HepG2 (cell line): ENCODE measurements at regions not wholly inside any gene's neighbourhood (a gene's known extent, or its start where the extent isn't known, plus 50 kb on each side); places are given as distances from the start of the nearest gene placed in this dataset.

ENCODE experiments used
- ATAC-seq: fragments of 200-7000 bp; cut with Tn5 transposase; 3 replicates; pipeline ENCODE4 v1.9.1; 2020; ENCODE audit warnings: mild to moderate bottlenecking, moderate library complexity
- BruUV-seq: library from RNA; stranded (reverse); fragments of 400-500 nt; replicated peaks from 2 replicates; lab custom pipeline; 2021; lab: Mats Ljungman, UMichigan
- CTCF ChIA-PET: fragments of 300-600 bp; formaldehyde crosslinking; extraction: SDS; loops from one replicate; lab custom pipeline; 2021; ENCODE audit warnings: low total read pairs, inconsistent platforms, low intra/inter-chr PET ratio; lab: Yijun Ruan, JAX
- POLR2A ChIA-PET: fragments of 350-600 bp; sonication (Branson Sonifier 250); formaldehyde crosslinking; loops from one replicate; lab custom pipeline; 2020; ENCODE audit warnings: antibody characterized with exemption, inconsistent platforms; lab: Yijun Ruan, JAX
- DNase-seq: peaks from one replicate; pipeline ENCODE4 v3.0.0-alpha.2; 2015; ENCODE audit warnings: low spot score
- FAIRE-seq: peaks from 3 replicates; lab custom pipeline; 2011; peaks lifted over from hg19 to GRCh38; lab: Jason Lieb, UNC
- H2AFZ ChIP-seq: one replicate; pipeline ENCODE4 v1.6.1; 2011; ENCODE audit warnings: low read length, inconsistent platforms
- H3K27ac ChIP-seq: fragments of 300-600 bp; 3 replicates; pipeline ENCODE4 v1.8.0; 2011; ENCODE audit warnings: mixed run types, mild to moderate bottlenecking, mixed read lengths, low read length, inconsistent platforms; ENCODE audit not compliant: insufficient read depth; ENCODE audit errors: extremely low read length
- H3K27me3 ChIP-seq, 2 experiments: fragments of 200-600 bp in 1 of 2; 2 replicates in 1 of 2; 3 replicates in 1 of 2; pipeline versions ENCODE4 v1.6.0 to v1.8.0; 2011; ENCODE audit warnings: low read length in 2 of 2, mild to moderate bottlenecking in 2 of 2, moderate library complexity in 2 of 2, inconsistent platforms in 1 of 2; ENCODE audit not compliant: insufficient read depth in 2 of 2, control insufficient read depth in 1 of 2
- H3K36me3 ChIP-seq, 2 experiments: fragments of 200-600 bp in 1 of 2; replicated peaks in 1 of 2; 2 replicates in 1 of 2; 3 replicates in 1 of 2; pipeline versions ENCODE4 v1.5.1 to v1.8.0; 2011; ENCODE audit warnings: low read length in 2 of 2, inconsistent platforms in 1 of 2; ENCODE audit not compliant: insufficient read depth in 2 of 2, control insufficient read depth in 1 of 2
- H3K4me1 ChIP-seq: 2 replicates; pipeline ENCODE4 v1.5.1; 2012; ENCODE audit warnings: low read length, inconsistent platforms; ENCODE audit not compliant: insufficient read depth
- H3K4me2 ChIP-seq: 2 replicates; pipeline ENCODE4 v1.6.0; 2011; ENCODE audit warnings: low read depth, low read length, inconsistent platforms
- H3K4me3 ChIP-seq, 3 experiments: fragments of 200-600 bp in 1 of 3; sonication (generic), shearing (Covaris generic) in 1 of 3; replicated peaks in 1 of 3; 2 replicates each; pipeline ENCODE4 v1.5.1; 2011 to 2016; ENCODE audit warnings: low read length in 3 of 3, inconsistent platforms in 2 of 3, low read depth in 2 of 3, mild to moderate bottlenecking in 2 of 3, control low read depth in 1 of 3, mixed read lengths in 1 of 3; ENCODE audit not compliant: insufficient read depth in 1 of 3
- H3K79me2 ChIP-seq: one replicate; pipeline ENCODE4 v1.6.1; 2011; ENCODE audit warnings: low read length, inconsistent platforms; ENCODE audit not compliant: insufficient read depth
- H3K9ac ChIP-seq: 2 replicates; pipeline ENCODE4 v1.6.0; 2011; ENCODE audit warnings: mild to moderate bottlenecking, low read depth, low read length, inconsistent platforms; ENCODE audit not compliant: insufficient read depth
- H3K9me3 ChIP-seq: 2 replicates; pipeline ENCODE4 v1.5.1; 2012; ENCODE audit warnings: mild to moderate bottlenecking, low read length
- H4K20me1 ChIP-seq: 2 replicates; pipeline ENCODE4 v1.6.0; 2011; ENCODE audit warnings: inconsistent platforms, mild to moderate bottlenecking, low read length, moderate library complexity; ENCODE audit not compliant: insufficient read depth
- ARNTL ChIP-seq: sonication (generic); formaldehyde crosslinking; IDR thresholded peaks from 2 replicates; pipeline ENCODE4 v1.4.0; 2020; ENCODE audit warnings: mild to moderate bottlenecking, missing genetic modification reagents
- CBX1 ChIP-seq: IDR thresholded peaks from one replicate; pipeline ENCODE4 v1.6.1; 2016; ENCODE audit warnings: antibody characterized with exemption, low read depth
- HNF4G ChIP-seq, 2 experiments: sonication (generic) in 1 of 2; formaldehyde crosslinking in 1 of 2; IDR thresholded peaks; 2 replicates each; pipeline versions ENCODE4 v1.4.0 to v1.6.1; 2011 to 2020; ENCODE audit warnings: borderline replicate concordance in 2 of 2, low read depth in 2 of 2, mild to moderate bottlenecking in 2 of 2, low read length in 1 of 2, missing genetic modification reagents in 1 of 2, moderate library complexity in 1 of 2
- HNRNPK ChIP-seq: fragments of 200-400 bp; formaldehyde crosslinking; IDR thresholded peaks from 2 replicates; pipeline ENCODE4 v1.6.1; 2018; ENCODE audit warnings: low read length, low read depth, moderate library complexity, mild to moderate bottlenecking; ENCODE audit not compliant: poor library complexity, severe bottlenecking
- RORA ChIP-seq: sonication (generic); formaldehyde crosslinking; IDR thresholded peaks from 2 replicates; pipeline ENCODE4 v1.5.0; 2020; ENCODE audit warnings: mild to moderate bottlenecking, missing genetic modification reagents, moderate library complexity
- SMC3 ChIP-seq: IDR thresholded peaks from 2 replicates; pipeline ENCODE4 v1.6.1; 2011; ENCODE audit warnings: low read length, improper control_type of control experiment
- SP140L ChIP-seq: sonication (generic); formaldehyde crosslinking; IDR thresholded peaks from 2 replicates; pipeline ENCODE4 v1.4.0; 2020; ENCODE audit warnings: missing genetic modification reagents, borderline replicate concordance
- TBL1XR1 ChIP-seq: fragments of 150-350 bp; IDR thresholded peaks from 2 replicates; pipeline ENCODE4 v1.6.1; 2014; ENCODE audit warnings: borderline replicate concordance, low read length; ENCODE audit not compliant: partially characterized antibody
- ZNF230 ChIP-seq: sonication (generic); formaldehyde crosslinking; IDR thresholded peaks from 2 replicates; pipeline ENCODE4 v1.4.0; 2020; ENCODE audit warnings: mild to moderate bottlenecking, missing genetic modification reagents
- ZNF383 ChIP-seq: sonication (generic); formaldehyde crosslinking; IDR thresholded peaks from 2 replicates; pipeline ENCODE4 v1.4.0; 2020; ENCODE audit warnings: missing genetic modification reagents, mild to moderate bottlenecking, borderline replicate concordance
- ZNF773 ChIP-seq: sonication (generic); formaldehyde crosslinking; IDR thresholded peaks from 2 replicates; pipeline ENCODE4 v1.4.0; 2020; ENCODE audit warnings: missing genetic modification reagents, borderline replicate concordance
- WGBS: methylation state at CpG from one replicate; pipeline ENCODE4 v1.1.6; 2017; ENCODE audit warnings: low lambda C conversion rate; 5-methylcytosine and 5-hydroxymethylcytosine counted together
- in situ Hi-C: cut with HindIII; loops from 2 replicates; pipeline ENCODE4 v1.10.0; 2017; ENCODE audit warnings: low pct_unique_long_range_greater_than_20kb; ENCODE audit not compliant: extremely low pct_ligation_motif_present
- intact Hi-C: fragments of 100-400 bp; cut with micrococcal nuclease; formaldehyde crosslinking; loops from one replicate; pipeline ENCODE4 v1.10.0; 2022; ENCODE audit not compliant: unreplicated experiment
- TF ChIP-seq, protein P1 (sequence below): sonication (generic); formaldehyde crosslinking; IDR thresholded peaks from 2 replicates; pipeline ENCODE4 v1.5.0; 2020; ENCODE audit warnings: mild to moderate bottlenecking, low read depth, missing genetic modification reagents, borderline replicate concordance

DNA sequence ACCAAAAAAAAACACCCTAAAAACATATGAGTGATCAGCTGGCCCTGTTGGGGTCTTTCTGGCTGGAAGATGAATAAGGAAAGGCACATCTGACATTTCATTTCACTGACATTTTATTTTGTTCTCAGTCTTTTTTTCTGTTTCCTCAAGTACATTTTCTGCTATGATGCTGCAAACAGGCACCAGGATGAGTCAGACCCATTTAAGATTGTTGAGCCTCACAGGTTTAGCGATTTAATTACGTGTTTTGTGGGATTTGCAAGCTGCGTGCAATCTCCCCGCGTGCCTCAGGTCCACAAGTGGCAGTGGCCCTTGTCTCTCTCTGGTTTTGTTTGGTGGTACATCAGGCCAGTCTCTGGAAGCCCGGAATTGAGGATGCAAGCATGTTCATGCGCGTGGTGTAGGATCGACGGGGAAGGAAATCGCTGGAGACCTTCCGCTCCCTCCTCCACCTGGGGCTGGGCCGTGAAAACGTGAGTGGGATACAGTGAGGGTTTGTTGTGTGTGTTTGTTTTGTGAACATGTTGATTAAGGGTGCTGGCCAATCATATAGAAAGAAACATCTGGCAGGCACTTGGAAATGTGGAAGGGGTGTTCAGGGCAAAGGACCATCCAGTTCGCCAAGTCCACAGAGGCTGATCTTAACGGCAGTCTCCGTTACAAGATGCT, 120.2 kb upstream of the ZNF516 start:
- 54% methylated on average over 17 of the region's 17 CpGs for WGBS
- BruUV-seq, result no TSS peak
- TF ChIP-seq TBL1XR1 (no peak), ARNTL (no peak), SMC3 (no peak), ZNF383 (CRISPR knock-in tag) (no peak), ZNF773 (CRISPR knock-in tag) (no peak), HNRNPK (no peak), ZNF230 (no peak), SP140L (no peak), HNF4G (IDR thresholded peaks at IDR 0.05; ENCODE audit: borderline replicate concordance, low read depth, low read length) (no peak), HNF4G (CRISPR knock-in tag; IDR thresholded peaks at IDR 0.05; ENCODE audit: borderline replicate concordance, low read depth) (no peak), CBX1 (no peak), RORA (no peak)
- TF ChIP-seq, protein P1, sequence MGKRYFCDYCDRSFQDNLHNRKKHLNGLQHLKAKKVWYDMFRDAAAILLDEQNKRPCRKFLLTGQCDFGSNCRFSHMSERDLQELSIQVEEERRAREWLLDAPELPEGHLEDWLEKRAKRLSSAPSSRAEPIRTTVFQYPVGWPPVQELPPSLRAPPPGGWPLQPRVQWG (CRISPR knock-in tag), result no peak
- no peaks in the 10 kb centered on the region for H3K36me3 ChIP-seq
- intact Hi-C loops (no loop called here), in situ Hi-C loops (no loop called here)
- H3K4me2 ChIP-seq, result no peak overlapping the region
- H2AFZ ChIP-seq, result no peak overlapping the region
- ChIA-PET CTCF (no interaction called here), POLR2A (no interaction called here)
- H4K20me1 ChIP-seq, result no peaks in the 10 kb centered on the region
- no peaks in the 10 kb centered on the region for H3K9me3 ChIP-seq
- peaks cover 2 to 41% of the 10 kb centered on the region in 2 experiments; a peak in 3 of 5 replicates for H3K27me3 ChIP-seq
- DNase-seq, result no peak
- no peak for ATAC-seq
- no peak overlapping the region for H3K9ac ChIP-seq
- FAIRE-seq, result no peak
- H3K4me1 ChIP-seq, result peaks cover 9% of the 10 kb centered on the region
- no peak overlapping the region for H3K27ac ChIP-seq
- H3K79me2 ChIP-seq, result no peaks in the 10 kb centered on the region
- no peak overlapping the region for H3K4me3 ChIP-seq
